ENCODE measurements at regions not wholly inside any gene's neighbourhood (a gene's known extent, or its start where the extent isn't known, plus 50 kb on each side); places are given as distances from the start of the nearest gene placed in this dataset.

GRCh38 chr10:121683366-121683765, 85.1 kb upstream of the FGFR2 start:
- H2AFZ ChIP-seq (ENCODE audit: control insufficient read depth, low read length): no peak overlapping the region
- dilution Hi-C loops (cut with MboI; ENCODE audit: extremely low pct_ligation_motif_present, low sequenced_read_pairs): no loop called here
- no peaks in the 10 kb centered on the region for H3K36me3 ChIP-seq (ENCODE audit: control insufficient read depth in 2 of 2, extremely low read depth in 1 of 2, insufficient read depth in 2 of 2, low read length in 2 of 2)
- H3K9ac ChIP-seq (ENCODE audit: control insufficient read depth, extremely low read depth, insufficient read depth, low read length): no peak overlapping the region
- no peak overlapping the region for H3K27ac ChIP-seq (ENCODE audit: control insufficient read depth, insufficient read depth, low read length)
- H3K9me3 ChIP-seq (ENCODE audit: control insufficient read depth, low read depth, low read length): peaks cover 2% of the 10 kb centered on the region
- no peak overlapping the region for H3K4me2 ChIP-seq (ENCODE audit: control insufficient read depth, extremely low read depth, insufficient read depth, low read depth, low read length)
- FAIRE-seq (no peak), DNase-seq (ENCODE audit: low read depth, low spot score) (no peak)
- no peaks in the 10 kb centered on the region for H3K79me2 ChIP-seq (ENCODE audit: control insufficient read depth, insufficient read depth, low read length)
- no peak overlapping the region for H3K4me3 ChIP-seq (ENCODE audit: control insufficient read depth in 2 of 3, extremely low read depth in 1 of 3, insufficient read depth in 2 of 3, low read depth in 1 of 3, low read length in 3 of 3)
- no peak for TF ChIP-seq CTCF (optimal IDR thresholded peaks at IDR 0.05 in 1 of 3, IDR thresholded peaks at IDR 0.05 in 1 of 3, conservative IDR thresholded peaks at IDR 0.05 in 1 of 3; ENCODE audit: extremely low read depth in 1 of 3, insufficient read depth in 2 of 3, low read length in 3 of 3)
- TF ChIP-seq EZH2 (IDR thresholded peaks at IDR 0.05; ENCODE audit: low read length): no peak
- H3K4me1 ChIP-seq (ENCODE audit: control insufficient read depth, extremely low read depth, insufficient read depth, low read length): no peaks in the 10 kb centered on the region
- H3K9me1 ChIP-seq (ENCODE audit: control insufficient read depth, extremely low read depth, insufficient read depth, low read length): peaks cover 3% of the 10 kb centered on the region
- H4K20me1 ChIP-seq (ENCODE audit: control insufficient read depth, extremely low read depth, insufficient read depth, low read length): no peaks in the 10 kb centered on the region
- H3K27me3 ChIP-seq (ENCODE audit: control insufficient read depth, extremely low read depth, insufficient read depth, low read length): peaks cover 6% of the 10 kb centered on the region

GRCh38 chr10:121681997-121682687, 83.9 kb upstream of the FGFR2 start:
- Histone ChIP-seq H3K36me3 (ENCODE audit: control insufficient read depth in 2 of 2, extremely low read depth in 1 of 2, insufficient read depth in 2 of 2, low read length in 2 of 2) (no peaks in the 10 kb centered on the region), H3K9ac (ENCODE audit: control insufficient read depth, extremely low read depth, insufficient read depth, low read length) (no peak overlapping the region), H3K79me2 (ENCODE audit: control insufficient read depth, insufficient read depth, low read length) (no peaks in the 10 kb centered on the region), H3K9me3 (ENCODE audit: control insufficient read depth, low read depth, low read length) (peaks cover 4% of the 10 kb centered on the region), H3K27ac (ENCODE audit: control insufficient read depth, insufficient read depth, low read length) (no peak overlapping the region), H3K4me3 (ENCODE audit: control insufficient read depth in 2 of 3, extremely low read depth in 1 of 3, insufficient read depth in 2 of 3, low read depth in 1 of 3, low read length in 3 of 3) (no peak overlapping the region), H4K20me1 (ENCODE audit: control insufficient read depth, extremely low read depth, insufficient read depth, low read length) (no peaks in the 10 kb centered on the region), H3K4me2 (ENCODE audit: control insufficient read depth, extremely low read depth, insufficient read depth, low read depth, low read length) (no peak overlapping the region), H2AFZ (ENCODE audit: control insufficient read depth, low read length) (no peak overlapping the region), H3K4me1 (ENCODE audit: control insufficient read depth, extremely low read depth, insufficient read depth, low read length) (no peaks in the 10 kb centered on the region), H3K9me1 (ENCODE audit: control insufficient read depth, extremely low read depth, insufficient read depth, low read length) (no peaks in the 10 kb centered on the region), H3K27me3 (ENCODE audit: control insufficient read depth, extremely low read depth, insufficient read depth, low read length) (peaks cover under 1% of the 10 kb centered on the region)
- no peak for DNase-seq (ENCODE audit: low read depth, low spot score)
- no peak for FAIRE-seq
- dilution Hi-C loops (cut with MboI; ENCODE audit: extremely low pct_ligation_motif_present, low sequenced_read_pairs): no loop called here
- TF ChIP-seq CTCF (optimal IDR thresholded peaks at IDR 0.05 in 1 of 3, IDR thresholded peaks at IDR 0.05 in 1 of 3, conservative IDR thresholded peaks at IDR 0.05 in 1 of 3; ENCODE audit: extremely low read depth in 1 of 3, insufficient read depth in 2 of 3, low read length in 3 of 3) (no peak), EZH2 (IDR thresholded peaks at IDR 0.05; ENCODE audit: low read length) (no peak)

All from keratinocyte (primary cell).